GM12872 (cell line): ENCODE measurements at regions not wholly inside any gene's neighbourhood (a gene's known extent, or its start where the extent isn't known, plus 50 kb on each side); places are given as distances from the start of the nearest gene placed in this dataset.

Source experiments
- CTCF ChIP-seq: IDR thresholded peaks from 3 replicates; pipeline ENCODE4 v1.5.1; 2011; ENCODE audit warnings: low read depth, mild to moderate bottlenecking, low read length, moderate library complexity; ENCODE audit not compliant: insufficient read depth

- no peak for TF ChIP-seq CTCF
Observed at GRCh38 chr5:111574311-111574710, 62.0 kb upstream of the STARD4 start.

GRCh38 chr5:111572561-111572960 is 60.2 kb upstream of the STARD4 start:
- no peak for TF ChIP-seq CTCF

GRCh38 chr5:111563031-111563822 is 50.9 kb upstream of the STARD4 start:
- no peak for TF ChIP-seq CTCF

GRCh38 chr5:111562561-111562960 is 50.2 kb upstream of the STARD4 start:
- TF ChIP-seq CTCF = no peak
